H1 (cell line): ENCODE measurements at regions not wholly inside any gene's neighbourhood (a gene's known extent, or its start where the extent isn't known, plus 50 kb on each side); places are given as distances from the start of the nearest gene placed in this dataset.

Experiments
- CHD1 ChIP-seq: IDR thresholded peaks from 2 replicates; pipeline ENCODE4 v1.6.1; 2012; ENCODE audit warnings: low read depth, low read length, improper control_type of control experiment
- CTBP2 ChIP-seq: IDR thresholded peaks from 2 replicates; pipeline ENCODE4 v1.7.0; 2011; ENCODE audit warnings: borderline replicate concordance, mild to moderate bottlenecking, moderate library complexity, mixed read lengths, low read length; ENCODE audit not compliant: insufficient read depth, insufficient read length
- POU5F1 ChIP-seq: IDR thresholded peaks from 2 replicates; pipeline ENCODE4 v1.6.1; 2011; ENCODE audit warnings: low read depth, mild to moderate bottlenecking, low read length, moderate library complexity
- RAD21 ChIP-seq, 2 experiments: IDR thresholded peaks in 1 of 2; conservative IDR thresholded peaks in 1 of 2; 2 replicates each; pipeline ENCODE4 v1.6.1; 2011; ENCODE audit warnings: low read depth in 2 of 2, low read length in 2 of 2, improper control_type of control experiment in 1 of 2, inconsistent platforms in 1 of 2, mild to moderate bottlenecking in 1 of 2, moderate library complexity in 1 of 2
- SP4 ChIP-seq: IDR thresholded peaks from 2 replicates; pipeline ENCODE4 v1.6.1; 2012; ENCODE audit warnings: low read length, inconsistent platforms

DNA sequence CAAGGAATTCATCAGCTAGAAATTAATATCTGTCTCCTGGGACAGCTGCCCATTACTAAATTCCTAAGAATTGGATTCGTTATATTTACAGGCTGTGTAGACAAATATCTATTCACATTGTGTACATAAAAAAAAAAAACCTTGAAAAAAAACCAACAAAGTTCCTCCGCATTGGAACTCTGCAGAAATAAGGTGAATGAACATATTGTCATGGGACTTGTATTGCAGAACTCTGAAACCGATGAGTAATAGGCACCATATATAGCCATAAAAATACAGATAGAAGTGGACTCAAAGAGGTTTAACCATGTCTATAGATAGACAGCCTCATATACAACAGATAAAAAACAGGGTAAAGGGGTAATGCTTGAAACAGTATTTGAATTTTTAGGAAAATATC is 909.9 kb upstream of the CHAC2 start (continued):
- TF ChIP-seq CTBP2, result no peak
- no peak for TF ChIP-seq POU5F1
- no peak for TF ChIP-seq SP4
- TF ChIP-seq CHD1, result no peak
- no peak for TF ChIP-seq RAD21 (IDR thresholded peaks at IDR 0.05 in 1 of 2, conservative IDR thresholded peaks at IDR 0.05 in 1 of 2; ENCODE audit: low read depth in 2 of 2, low read length in 2 of 2)
- TF ChIP-seq, all 59 proteins: peak for 0
